Activated naive CD8-positive, alpha-beta T cell treated with anti-CD3 and anti-CD28 coated beads, Interleukin-2, amount 10 ng/mL, durations not matched to agents 7 days and 5 days (primary cell): ENCODE measurements at regions not wholly inside any gene's neighbourhood (a gene's known extent, or its start where the extent isn't known, plus 50 kb on each side); places are given as distances from the start of the nearest gene placed in this dataset.
"Not testable (repeated sequence)": the region's sequence is repeated elsewhere in the genome, so short reads cannot be mapped to it uniquely, and the experiment has no call there.

Experiments used
- ATAC-seq: fragments of 150-1000 bp; cut with Tn5 transposase; one replicate; pipeline ENCODE4 v1.10.0; 2021; ENCODE audit warnings: low read depth, moderate library complexity
- POLR2A ChIA-PET: fragments of 350-600 bp; sonication (Branson Sonifier 250); formaldehyde crosslinking; loops from one replicate; lab custom pipeline; 2021; ENCODE audit warnings: antibody characterized with exemption; lab: Charles Lee
- DNase-seq: peaks from one replicate; pipeline ENCODE4 v3.0.0; 2021
- H3K27ac Mint-ChIP-seq: one replicate; pipeline ENCODE4 v1.8.0; 2022; ENCODE audit warnings: mild to moderate bottlenecking, mixed read lengths
- H3K27me3 Mint-ChIP-seq: one replicate; pipeline ENCODE4 v1.8.0; 2022; ENCODE audit warnings: mild to moderate bottlenecking, moderate library complexity, mixed read lengths
- H3K36me3 Mint-ChIP-seq: one replicate; pipeline ENCODE4 v1.8.0; 2021; ENCODE audit warnings: mild to moderate bottlenecking, mixed read lengths
- H3K4me1 Mint-ChIP-seq: one replicate; pipeline ENCODE4 v1.8.0; 2021; ENCODE audit warnings: mixed read lengths
- H3K4me3 Mint-ChIP-seq: one replicate; pipeline ENCODE4 v1.8.0; 2022; ENCODE audit warnings: mild to moderate bottlenecking, moderate library complexity, mixed read lengths
- H3K9me3 Mint-ChIP-seq: one replicate; pipeline ENCODE4 v1.8.0; 2021; ENCODE audit warnings: mixed read lengths

GRCh38 chr5:104119529-104119928 lies 556.9 kb upstream of the NUDT12 start:
- H3K27me3 Mint-ChIP-seq: no peaks in the 10 kb centered on the region
- no peak overlapping the region for H3K4me3 Mint-ChIP-seq
- POLR2A ChIA-PET: no interaction called here
- H3K36me3 Mint-ChIP-seq: no peaks in the 10 kb centered on the region
- H3K27ac Mint-ChIP-seq: no peak overlapping the region
- DNase-seq (no peak), ATAC-seq (no peak)
- H3K9me3 Mint-ChIP-seq: peaks cover 1% of the 10 kb centered on the region
- H3K4me1 Mint-ChIP-seq: no peaks in the 10 kb centered on the region

GRCh38 chr5:104111632-104112031 lies 549.0 kb upstream of the NUDT12 start:
- H3K27ac Mint-ChIP-seq: no peak overlapping the region
- peaks cover 7% of the 10 kb centered on the region for H3K9me3 Mint-ChIP-seq
- no peaks in the 10 kb centered on the region for H3K27me3 Mint-ChIP-seq
- no peaks in the 10 kb centered on the region for H3K4me1 Mint-ChIP-seq
- POLR2A ChIA-PET: no interaction called here
- H3K36me3 Mint-ChIP-seq: no peaks in the 10 kb centered on the region
- no peak for ATAC-seq
- DNase-seq: no peak
- no peak overlapping the region for H3K4me3 Mint-ChIP-seq

GRCh38 chr5:104096451-104096850 lies 533.9 kb upstream of the NUDT12 start:
- ATAC-seq (no peak), DNase-seq (no peak)
- Mint-ChIP-seq H3K27ac (no peak overlapping the region), H3K4me3 (no peak overlapping the region), H3K9me3 (peaks cover 4% of the 10 kb centered on the region), H3K36me3 (no peaks in the 10 kb centered on the region), H3K27me3 (no peaks in the 10 kb centered on the region), H3K4me1 (no peaks in the 10 kb centered on the region)
- POLR2A ChIA-PET: no interaction called here

GRCh38 chr5:104095527-104095926 lies 532.9 kb upstream of the NUDT12 start:
- Mint-ChIP-seq H3K27ac (no peak overlapping the region), H3K9me3 (peaks cover 4% of the 10 kb centered on the region), H3K27me3 (no peaks in the 10 kb centered on the region), H3K4me3 (no peak overlapping the region), H3K36me3 (no peaks in the 10 kb centered on the region), H3K4me1 (no peaks in the 10 kb centered on the region)
- DNase-seq (no peak), ATAC-seq (no peak)
- POLR2A ChIA-PET: no interaction called here

- ATAC-seq: no peak
- Mint-ChIP-seq H3K27me3 (no peaks in the 10 kb centered on the region), H3K4me1 (no peaks in the 10 kb centered on the region), H3K27ac (no peak overlapping the region), H3K4me3 (no peak overlapping the region), H3K36me3 (no peaks in the 10 kb centered on the region), H3K9me3 (no peaks in the 10 kb centered on the region)
- DNase-seq: no peak
- POLR2A ChIA-PET: no interaction called here
Measured at GRCh38 chr5:104088876-104089778, 526.5 kb upstream of the NUDT12 start.

- H3K27me3 Mint-ChIP-seq: no peaks in the 10 kb centered on the region
- POLR2A ChIA-PET: no interaction called here
- H3K36me3 Mint-ChIP-seq: no peaks in the 10 kb centered on the region
- ATAC-seq (no peak), DNase-seq (no peak)
- no peak overlapping the region for H3K4me3 Mint-ChIP-seq
- no peaks in the 10 kb centered on the region for H3K4me1 Mint-ChIP-seq
- no peak overlapping the region for H3K27ac Mint-ChIP-seq
- H3K9me3 Mint-ChIP-seq: no peaks in the 10 kb centered on the region
Measured at GRCh38 chr5:104084896-104085295, 522.3 kb upstream of the NUDT12 start.

- H3K27ac Mint-ChIP-seq: no peak overlapping the region
- no peak for DNase-seq
- no peaks in the 10 kb centered on the region for H3K4me1 Mint-ChIP-seq
- POLR2A ChIA-PET: no interaction called here
- H3K9me3 Mint-ChIP-seq: no peaks in the 10 kb centered on the region
- no peak overlapping the region for H3K4me3 Mint-ChIP-seq
- no peaks in the 10 kb centered on the region for H3K27me3 Mint-ChIP-seq
- ATAC-seq: no peak
- no peaks in the 10 kb centered on the region for H3K36me3 Mint-ChIP-seq
Measured at GRCh38 chr5:104082754-104083153, 520.2 kb upstream of the NUDT12 start.

GRCh38 chr5:104081232-104081631 lies 518.6 kb upstream of the NUDT12 start:
- DNase-seq (no peak), ATAC-seq (no peak)
- H3K27ac Mint-ChIP-seq: no peak overlapping the region
- no peak overlapping the region for H3K4me3 Mint-ChIP-seq
- H3K9me3 Mint-ChIP-seq: no peaks in the 10 kb centered on the region
- H3K36me3 Mint-ChIP-seq: no peaks in the 10 kb centered on the region
- no peaks in the 10 kb centered on the region for H3K4me1 Mint-ChIP-seq
- POLR2A ChIA-PET: no interaction called here
- no peaks in the 10 kb centered on the region for H3K27me3 Mint-ChIP-seq

- no peak overlapping the region for H3K4me3 Mint-ChIP-seq
- H3K36me3 Mint-ChIP-seq: no peaks in the 10 kb centered on the region
- no peak overlapping the region for H3K27ac Mint-ChIP-seq
- POLR2A ChIA-PET: no interaction called here
- H3K27me3 Mint-ChIP-seq: no peaks in the 10 kb centered on the region
- no peak for ATAC-seq
- no peak for DNase-seq
- H3K4me1 Mint-ChIP-seq: no peaks in the 10 kb centered on the region
- H3K9me3 Mint-ChIP-seq: no peaks in the 10 kb centered on the region
Measured at GRCh38 chr5:104080646-104081175, 518.1 kb upstream of the NUDT12 start.

- H3K4me1 Mint-ChIP-seq, H3K9me3 Mint-ChIP-seq, POLR2A ChIA-PET, H3K36me3 Mint-ChIP-seq, DNase-seq, H3K27ac Mint-ChIP-seq, H3K27me3 Mint-ChIP-seq, ATAC-seq, H3K4me3 Mint-ChIP-seq: not testable (repeated sequence)
Measured at GRCh38 chr5:104079861-104080645, 517.5 kb upstream of the NUDT12 start.

GRCh38 chr5:104071887-104072286 lies 509.3 kb upstream of the NUDT12 start:
- Mint-ChIP-seq H3K4me3 (no peak overlapping the region), H3K36me3 (no peaks in the 10 kb centered on the region)

GRCh38 chr5:104062621-104063377 lies 500.2 kb upstream of the NUDT12 start:
- POLR2A ChIA-PET: no interaction called here
- no peak for DNase-seq
- H3K9me3 Mint-ChIP-seq: no peaks in the 10 kb centered on the region

More at GRCh38 chr5:104071887-104072286, 509.3 kb upstream of the NUDT12 start:
- H3K4me1 Mint-ChIP-seq: no peaks in the 10 kb centered on the region
- POLR2A ChIA-PET: no interaction called here
- no peak overlapping the region for H3K27ac Mint-ChIP-seq
- ATAC-seq: no peak
- H3K9me3 Mint-ChIP-seq: peaks cover 8% of the 10 kb centered on the region
- no peaks in the 10 kb centered on the region for H3K27me3 Mint-ChIP-seq
- DNase-seq: no peak

GRCh38 chr5:104061707-104062106 lies 499.1 kb upstream of the NUDT12 start:
- no peaks in the 10 kb centered on the region for H3K9me3 Mint-ChIP-seq
- H3K27ac Mint-ChIP-seq: no peak overlapping the region
- no peaks in the 10 kb centered on the region for H3K36me3 Mint-ChIP-seq
- no peaks in the 10 kb centered on the region for H3K27me3 Mint-ChIP-seq
- no peak overlapping the region for H3K4me3 Mint-ChIP-seq
- ATAC-seq: no peak
- POLR2A ChIA-PET: no interaction called here
- H3K4me1 Mint-ChIP-seq: no peaks in the 10 kb centered on the region
- DNase-seq: no peak

More at GRCh38 chr5:104062621-104063377, 500.2 kb upstream of the NUDT12 start:
- Mint-ChIP-seq H3K27me3 (no peaks in the 10 kb centered on the region), H3K27ac (no peak overlapping the region), H3K36me3 (no peaks in the 10 kb centered on the region), H3K4me1 (no peaks in the 10 kb centered on the region), H3K4me3 (no peak overlapping the region)
- ATAC-seq: no peak
